Suppressor macrophage treated with lipopolysaccharide for 4 hours (primary cell): ENCODE measurements at regions not wholly inside any gene's neighbourhood (a gene's known extent, or its start where the extent isn't known, plus 50 kb on each side); places are given as distances from the start of the nearest gene placed in this dataset.

Experiments
- DNase-seq: peaks from one replicate; pipeline ENCODE4 v3.0.0-alpha.2; 2020

GRCh38 chr5:74206579-74207550, 433.7 kb downstream of the ENC1 start:
- no peak for DNase-seq

GRCh38 chr5:74205767-74206578, 434.6 kb downstream of the ENC1 start:
- no peak for DNase-seq

- DNase-seq = peak; percentile 25
Observed at GRCh38 chr5:74201334-74202081, 439.0 kb downstream of the ENC1 start.

GRCh38 chr5:74200560-74200959, 440.0 kb downstream of the ENC1 start:
- no peak for DNase-seq

- no peak for DNase-seq
Observed at GRCh38 chr5:74199436-74200210, 440.9 kb downstream of the ENC1 start.

- DNase-seq = no peak
Observed at GRCh38 chr5:74199005-74199404, 441.5 kb downstream of the ENC1 start.

- DNase-seq = no peak
Observed at GRCh38 chr5:74198156-74198555, 442.4 kb downstream of the ENC1 start.

GRCh38 chr5:74196233-74196632, 444.3 kb downstream of the ENC1 start:
- DNase-seq = peak; percentile 63

GRCh38 chr5:74194196-74194595, 446.3 kb downstream of the ENC1 start:
- DNase-seq = no peak

- no peak for DNase-seq
Observed at GRCh38 chr5:74192606-74193299, 447.8 kb downstream of the ENC1 start.

- no peak for DNase-seq
Observed at GRCh38 chr5:74188351-74189105, 452.0 kb downstream of the ENC1 start.

- DNase-seq = no peak
Observed at GRCh38 chr5:74187757-74188156, 452.8 kb downstream of the ENC1 start.

- no peak for DNase-seq
Observed at GRCh38 chr5:74186356-74187315, 453.9 kb downstream of the ENC1 start.

GRCh38 chr5:74185599-74185998, 454.9 kb downstream of the ENC1 start:
- DNase-seq = no peak

- DNase-seq = no peak
Observed at GRCh38 chr5:74184649-74185048, 455.9 kb downstream of the ENC1 start.

GRCh38 chr5:74183041-74183440, 457.5 kb downstream of the ENC1 start:
- DNase-seq = no peak

- DNase-seq = no peak
Observed at GRCh38 chr5:74182603-74183002, 457.9 kb downstream of the ENC1 start.

GRCh38 chr5:74179701-74180100, 460.8 kb downstream of the ENC1 start:
- no peak for DNase-seq

GRCh38 chr5:74179179-74179578, 461.3 kb downstream of the ENC1 start:
- no peak for DNase-seq

- DNase-seq = no peak
Observed at GRCh38 chr5:74177961-74178360, 462.6 kb downstream of the ENC1 start.
